ENCODE measurements at regions not wholly inside any gene's neighbourhood (a gene's known extent, or its start where the extent isn't known, plus 50 kb on each side); places are given as distances from the start of the nearest gene placed in this dataset.

- H3K9me3 Mint-ChIP-seq: no peaks in the 10 kb centered on the region
- ATAC-seq (replicated peaks; ENCODE audit: extremely low read depth, poor library complexity, severe bottlenecking) (no peak), DNase-seq (ENCODE audit: low spot score in 2 of 2) (no peak)
- H3K4me3 Mint-ChIP-seq: no peak overlapping the region
- no peak overlapping the region for H3K27ac Mint-ChIP-seq (ENCODE audit: low read depth)
- no peaks in the 10 kb centered on the region for H3K4me1 Mint-ChIP-seq
- H3K36me3 Mint-ChIP-seq (ENCODE audit: insufficient read depth): no peaks in the 10 kb centered on the region
- H3K27me3 Mint-ChIP-seq: peaks cover 43% of the 10 kb centered on the region
These were observed 237.9 kb upstream of the CLINT1 start for GRCh38 chr5:158096835-158097234.

- no peak for DNase-seq (ENCODE audit: low spot score in 2 of 2)
- Mint-ChIP-seq H3K4me1 (no peaks in the 10 kb centered on the region), H3K27ac (ENCODE audit: low read depth) (no peak overlapping the region), H3K27me3 (peaks cover 58% of the 10 kb centered on the region), H3K9me3 (no peaks in the 10 kb centered on the region), H3K4me3 (no peak overlapping the region), H3K36me3 (ENCODE audit: insufficient read depth) (no peaks in the 10 kb centered on the region)
- ATAC-seq (replicated peaks; ENCODE audit: extremely low read depth, poor library complexity, severe bottlenecking): no peak
These were observed 227.9 kb upstream of the CLINT1 start for GRCh38 chr5:158086856-158087255.

- no peaks in the 10 kb centered on the region for H3K9me3 Mint-ChIP-seq
- H3K36me3 Mint-ChIP-seq (ENCODE audit: insufficient read depth): no peaks in the 10 kb centered on the region
- ATAC-seq (replicated peaks; ENCODE audit: extremely low read depth, poor library complexity, severe bottlenecking) (no peak), DNase-seq (ENCODE audit: low spot score in 2 of 2) (no peak)
- no peak overlapping the region for H3K4me3 Mint-ChIP-seq
- H3K27me3 Mint-ChIP-seq: peaks cover 71% of the 10 kb centered on the region
- no peaks in the 10 kb centered on the region for H3K4me1 Mint-ChIP-seq
- no peak overlapping the region for H3K27ac Mint-ChIP-seq (ENCODE audit: low read depth)
These were observed 225.3 kb upstream of the CLINT1 start for GRCh38 chr5:158084292-158084691.

GRCh38 chr5:158082696-158083287 lies 223.8 kb upstream of the CLINT1 start:
- Mint-ChIP-seq H3K4me3 (no peak overlapping the region), H3K4me1 (no peaks in the 10 kb centered on the region), H3K9me3 (no peaks in the 10 kb centered on the region), H3K27me3 (peaks cover 70% of the 10 kb centered on the region), H3K36me3 (ENCODE audit: insufficient read depth) (no peaks in the 10 kb centered on the region), H3K27ac (ENCODE audit: low read depth) (no peak overlapping the region)
- ATAC-seq (replicated peaks; ENCODE audit: extremely low read depth, poor library complexity, severe bottlenecking): no peak
- DNase-seq (ENCODE audit: low spot score in 2 of 2): no peak

GRCh38 chr5:158080112-158080511 lies 221.2 kb upstream of the CLINT1 start:
- peaks cover 43% of the 10 kb centered on the region for H3K27me3 Mint-ChIP-seq
- no peaks in the 10 kb centered on the region for H3K4me1 Mint-ChIP-seq
- no peak overlapping the region for H3K4me3 Mint-ChIP-seq
- no peaks in the 10 kb centered on the region for H3K9me3 Mint-ChIP-seq
- peaks cover 1% of the 10 kb centered on the region for H3K36me3 Mint-ChIP-seq (ENCODE audit: insufficient read depth)
- no peak for DNase-seq (ENCODE audit: low spot score in 2 of 2)
- no peak for ATAC-seq (replicated peaks; ENCODE audit: extremely low read depth, poor library complexity, severe bottlenecking)
- H3K27ac Mint-ChIP-seq (ENCODE audit: low read depth): no peak overlapping the region

GRCh38 chr5:158079097-158079496 lies 220.2 kb upstream of the CLINT1 start:
- no peak for ATAC-seq (replicated peaks; ENCODE audit: extremely low read depth, poor library complexity, severe bottlenecking)
- Mint-ChIP-seq H3K4me3 (no peak overlapping the region), H3K9me3 (no peaks in the 10 kb centered on the region), H3K27me3 (peaks cover 35% of the 10 kb centered on the region), H3K4me1 (no peaks in the 10 kb centered on the region), H3K36me3 (ENCODE audit: insufficient read depth) (peaks cover 1% of the 10 kb centered on the region), H3K27ac (ENCODE audit: low read depth) (no peak overlapping the region)
- no peak for DNase-seq (ENCODE audit: low spot score in 2 of 2)

- no peak overlapping the region for H3K4me3 Mint-ChIP-seq
- H3K4me1 Mint-ChIP-seq: no peaks in the 10 kb centered on the region
- H3K27ac Mint-ChIP-seq (ENCODE audit: low read depth): no peak overlapping the region
- peaks cover 29% of the 10 kb centered on the region for H3K27me3 Mint-ChIP-seq
- peaks cover 1% of the 10 kb centered on the region for H3K36me3 Mint-ChIP-seq (ENCODE audit: insufficient read depth)
- no peaks in the 10 kb centered on the region for H3K9me3 Mint-ChIP-seq
- ATAC-seq (replicated peaks; ENCODE audit: extremely low read depth, poor library complexity, severe bottlenecking) (peak; percentile 58), DNase-seq (ENCODE audit: low spot score in 2 of 2) (peak in 1 of 2 donors; percentile 14)
These were observed 216.2 kb upstream of the CLINT1 start for GRCh38 chr5:158074992-158075769.

GRCh38 chr5:158074597-158074991 lies 215.6 kb upstream of the CLINT1 start:
- Mint-ChIP-seq H3K4me3 (no peak overlapping the region), H3K27ac (ENCODE audit: low read depth) (no peak overlapping the region), H3K4me1 (no peaks in the 10 kb centered on the region), H3K36me3 (ENCODE audit: insufficient read depth) (peaks cover 1% of the 10 kb centered on the region), H3K27me3 (peaks cover 29% of the 10 kb centered on the region), H3K9me3 (no peaks in the 10 kb centered on the region)
- DNase-seq (ENCODE audit: low spot score in 2 of 2) (no peak), ATAC-seq (replicated peaks; ENCODE audit: extremely low read depth, poor library complexity, severe bottlenecking) (no peak)

- Mint-ChIP-seq H3K4me3 (no peak overlapping the region), H3K27me3 (peaks cover 39% of the 10 kb centered on the region), H3K9me3 (no peaks in the 10 kb centered on the region), H3K36me3 (ENCODE audit: insufficient read depth) (peaks cover 1% of the 10 kb centered on the region), H3K4me1 (no peaks in the 10 kb centered on the region), H3K27ac (ENCODE audit: low read depth) (no peak overlapping the region)
- DNase-seq (ENCODE audit: low spot score in 2 of 2) (no peak), ATAC-seq (replicated peaks; ENCODE audit: extremely low read depth, poor library complexity, severe bottlenecking) (no peak)
These were observed 211.9 kb upstream of the CLINT1 start for GRCh38 chr5:158070859-158071258.

GRCh38 chr5:158069838-158070237 lies 210.9 kb upstream of the CLINT1 start:
- DNase-seq (ENCODE audit: low spot score in 2 of 2) (no peak), ATAC-seq (replicated peaks; ENCODE audit: extremely low read depth, poor library complexity, severe bottlenecking) (no peak)
- Mint-ChIP-seq H3K4me1 (no peaks in the 10 kb centered on the region), H3K27me3 (peaks cover 39% of the 10 kb centered on the region), H3K9me3 (no peaks in the 10 kb centered on the region), H3K36me3 (ENCODE audit: insufficient read depth) (no peaks in the 10 kb centered on the region), H3K4me3 (no peak overlapping the region), H3K27ac (ENCODE audit: low read depth) (no peak overlapping the region)

GRCh38 chr5:158068964-158069363 lies 210.0 kb upstream of the CLINT1 start:
- H3K9me3 Mint-ChIP-seq: no peaks in the 10 kb centered on the region
- no peak overlapping the region for H3K27ac Mint-ChIP-seq (ENCODE audit: low read depth)

GRCh38 chr5:158066076-158066475 lies 207.1 kb upstream of the CLINT1 start:
- Mint-ChIP-seq H3K9me3 (no peaks in the 10 kb centered on the region), H3K36me3 (ENCODE audit: insufficient read depth) (no peaks in the 10 kb centered on the region), H3K27me3 (peaks cover 51% of the 10 kb centered on the region), H3K4me3 (no peak overlapping the region), H3K4me1 (no peaks in the 10 kb centered on the region), H3K27ac (ENCODE audit: low read depth) (no peak overlapping the region)
- DNase-seq (ENCODE audit: low spot score in 2 of 2) (no peak), ATAC-seq (replicated peaks; ENCODE audit: extremely low read depth, poor library complexity, severe bottlenecking) (no peak)

More at GRCh38 chr5:158068964-158069363, 210.0 kb upstream of the CLINT1 start:
- Mint-ChIP-seq H3K4me1 (no peaks in the 10 kb centered on the region), H3K4me3 (no peak overlapping the region), H3K27me3 (peaks cover 44% of the 10 kb centered on the region), H3K36me3 (ENCODE audit: insufficient read depth) (no peaks in the 10 kb centered on the region)
- ATAC-seq (replicated peaks; ENCODE audit: extremely low read depth, poor library complexity, severe bottlenecking) (no peak), DNase-seq (ENCODE audit: low spot score in 2 of 2) (no peak)

All from central memory CD8-positive, alpha-beta T cell (primary cell).